ENCODE measurements at regions not wholly inside any gene's neighbourhood (a gene's known extent, or its start where the extent isn't known, plus 50 kb on each side); places are given as distances from the start of the nearest gene placed in this dataset.
"Not testable (repeated sequence)": the region's sequence is repeated elsewhere in the genome, so short reads cannot be mapped to it uniquely, and the experiment has no call there.

DNA sequence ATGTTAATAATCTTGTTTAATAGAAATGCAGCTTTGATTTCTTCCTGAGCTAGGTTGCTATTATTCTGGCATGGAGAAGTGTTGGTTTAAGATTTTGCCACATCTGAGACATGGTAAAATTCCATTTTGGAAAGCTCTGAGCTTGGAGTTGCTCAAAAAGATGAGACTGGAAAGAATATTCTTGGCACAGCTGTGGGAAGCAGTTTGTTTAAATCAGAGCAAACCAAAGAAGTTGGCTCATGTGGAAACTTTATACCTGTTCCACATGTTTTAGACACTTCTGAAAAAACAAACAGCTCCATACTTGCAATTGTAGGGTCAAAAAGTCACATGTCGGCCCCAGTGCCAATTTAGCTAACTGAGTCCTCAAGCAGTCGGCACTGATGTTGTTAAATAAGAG lies 116.6 kb downstream of the SLC4A3 start:
- Histone ChIP-seq H3K4me1 (no peaks in the 10 kb centered on the region), H3K36me3 (no peaks in the 10 kb centered on the region), H3K4me3 (no peak overlapping the region), H3K27ac (no peak overlapping the region), H3K9me3 (no peaks in the 10 kb centered on the region), H3K27me3 (no peaks in the 10 kb centered on the region)
- no peak for TF ChIP-seq POLR2A (IDR thresholded peaks at IDR 0.05)
- TF ChIP-seq POLR2AphosphoS5 (IDR thresholded peaks at IDR 0.05), result no peak
- TF ChIP-seq, protein P1, sequence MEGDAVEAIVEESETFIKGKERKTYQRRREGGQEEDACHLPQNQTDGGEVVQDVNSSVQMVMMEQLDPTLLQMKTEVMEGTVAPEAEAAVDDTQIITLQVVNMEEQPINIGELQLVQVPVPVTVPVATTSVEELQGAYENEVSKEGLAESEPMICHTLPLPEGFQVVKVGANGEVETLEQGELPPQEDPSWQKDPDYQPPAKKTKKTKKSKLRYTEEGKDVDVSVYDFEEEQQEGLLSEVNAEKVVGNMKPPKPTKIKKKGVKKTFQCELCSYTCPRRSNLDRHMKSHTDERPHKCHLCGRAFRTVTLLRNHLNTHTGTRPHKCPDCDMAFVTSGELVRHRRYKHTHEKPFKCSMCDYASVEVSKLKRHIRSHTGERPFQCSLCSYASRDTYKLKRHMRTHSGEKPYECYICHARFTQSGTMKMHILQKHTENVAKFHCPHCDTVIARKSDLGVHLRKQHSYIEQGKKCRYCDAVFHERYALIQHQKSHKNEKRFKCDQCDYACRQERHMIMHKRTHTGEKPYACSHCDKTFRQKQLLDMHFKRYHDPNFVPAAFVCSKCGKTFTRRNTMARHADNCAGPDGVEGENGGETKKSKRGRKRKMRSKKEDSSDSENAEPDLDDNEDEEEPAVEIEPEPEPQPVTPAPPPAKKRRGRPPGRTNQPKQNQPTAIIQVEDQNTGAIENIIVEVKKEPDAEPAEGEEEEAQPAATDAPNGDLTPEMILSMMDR (IDR thresholded peaks at IDR 0.05), result no peak
- intact Hi-C loops (cut with DNase I; ENCODE audit: low total_unique reads), result no loop called here
- DNase-seq (ENCODE audit: low spot score in 2 of 2), result no peak

DNA sequence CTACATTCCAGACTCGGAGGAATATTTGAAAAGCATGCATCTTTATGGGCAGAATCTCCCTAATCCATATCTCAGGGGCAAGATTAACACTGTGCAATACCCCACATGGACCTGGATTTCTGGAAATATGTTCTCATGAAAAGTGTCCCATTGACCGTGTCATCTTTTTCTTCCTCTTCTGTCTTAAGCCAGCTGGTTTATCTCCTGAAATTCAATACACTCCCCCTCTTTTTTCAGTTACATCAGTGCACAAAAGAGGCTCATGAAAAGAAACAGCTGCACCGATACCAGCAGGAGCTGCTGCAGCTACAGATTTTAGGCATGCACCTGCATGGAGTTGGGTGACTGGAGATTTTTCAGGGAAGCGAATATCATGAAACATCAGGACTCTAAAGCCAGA lies 117.2 kb downstream of the SLC4A3 start:
- H3K4me3 ChIP-seq, result no peak overlapping the region
- no peak for DNase-seq (ENCODE audit: low spot score in 2 of 2)
- TF ChIP-seq, protein P1 (IDR thresholded peaks at IDR 0.05), result no peak
- no peak for TF ChIP-seq POLR2AphosphoS5 (IDR thresholded peaks at IDR 0.05)
- no peak for TF ChIP-seq POLR2A (IDR thresholded peaks at IDR 0.05)
- H3K4me1 ChIP-seq, result no peaks in the 10 kb centered on the region
- H3K36me3 ChIP-seq, result no peaks in the 10 kb centered on the region
- no peaks in the 10 kb centered on the region for H3K27me3 ChIP-seq
- no peaks in the 10 kb centered on the region for H3K9me3 ChIP-seq
- H3K27ac ChIP-seq, result no peak overlapping the region
- intact Hi-C loops (cut with DNase I; ENCODE audit: low total_unique reads), result no loop called here

DNA sequence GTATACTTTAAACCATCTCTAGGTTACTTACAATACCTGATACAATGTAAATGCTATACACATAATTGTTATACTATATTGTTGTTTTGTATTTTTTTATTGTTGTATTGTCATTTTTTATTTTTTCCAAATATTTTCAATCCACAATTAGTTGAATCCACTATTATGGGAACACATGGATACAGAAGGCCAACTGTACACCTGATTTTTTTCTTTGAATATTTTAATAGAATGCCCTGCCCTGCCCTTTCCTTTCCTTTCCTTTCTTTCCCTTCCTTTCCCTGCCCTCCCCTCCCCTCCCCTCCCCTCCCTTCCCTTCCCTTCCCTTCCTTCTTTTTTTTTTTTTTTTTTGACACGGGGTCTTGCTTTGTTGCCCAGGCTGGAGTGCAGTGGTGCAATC lies 120.2 kb downstream of the SLC4A3 start:
- intact Hi-C loops (cut with DNase I; ENCODE audit: low total_unique reads), result loop anchor here (5.0 kb wide), 1 partner anchor 1845 kb away; no protein-coding TSS in a partner anchor
- TF ChIP-seq POLR2A (IDR thresholded peaks at IDR 0.05) (no peak), POLR2AphosphoS5 (IDR thresholded peaks at IDR 0.05) (no peak)
- TF ChIP-seq, protein P1 (IDR thresholded peaks at IDR 0.05), result no peak

DNA sequence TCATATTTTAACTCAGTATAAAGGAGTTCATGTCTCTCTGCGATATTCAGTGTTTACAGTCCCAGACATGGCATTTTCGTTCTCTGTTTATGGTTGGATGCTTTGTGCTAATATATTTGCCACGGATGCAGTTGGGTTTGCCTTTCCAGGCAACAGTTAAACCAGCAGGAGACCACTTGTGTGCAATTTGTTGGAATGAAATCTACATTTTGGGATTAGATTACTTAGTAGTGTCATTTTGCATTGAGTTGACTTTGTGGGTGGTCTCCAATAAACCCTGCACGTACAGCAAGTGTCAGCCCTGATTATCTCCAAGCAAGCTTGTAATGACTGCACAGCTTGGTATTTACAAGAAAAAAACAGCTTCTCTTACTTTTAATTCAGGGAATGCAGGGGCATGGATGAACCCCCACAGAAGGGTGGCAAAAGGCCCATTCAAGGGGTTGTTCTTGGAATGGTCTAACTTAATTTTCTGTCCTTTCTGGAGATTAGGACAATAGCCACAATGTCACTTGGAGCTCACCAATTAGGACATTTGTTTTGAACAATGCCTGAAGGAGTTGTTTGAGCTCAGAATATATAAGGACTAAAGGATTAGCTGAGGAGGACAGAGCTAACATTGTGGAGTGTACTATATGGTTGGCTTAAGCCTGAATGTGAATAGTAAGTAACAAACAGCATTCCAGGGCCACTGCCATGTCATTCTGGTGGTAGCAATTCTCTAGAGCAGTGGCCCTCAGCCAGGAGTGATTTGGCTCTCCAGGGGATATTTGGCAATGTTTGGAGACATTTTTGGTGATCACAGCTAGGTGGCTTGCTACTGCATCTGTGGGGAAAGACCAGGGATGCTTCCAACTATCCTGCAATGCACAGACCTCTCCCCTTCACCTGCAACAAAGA lies 121.5 kb downstream of the SLC4A3 start:
- Histone ChIP-seq H3K4me3 (no peak overlapping the region), H3K9me3 (no peaks in the 10 kb centered on the region), H3K27ac (no peak overlapping the region), H3K4me1 (no peaks in the 10 kb centered on the region), H3K27me3 (no peaks in the 10 kb centered on the region), H3K36me3 (no peaks in the 10 kb centered on the region)
- TF ChIP-seq POLR2AphosphoS5 (IDR thresholded peaks at IDR 0.05) (no peak), POLR2A (IDR thresholded peaks at IDR 0.05) (no peak)
- TF ChIP-seq, protein P1 (IDR thresholded peaks at IDR 0.05), result no peak
- DNase-seq (ENCODE audit: low spot score in 2 of 2), result no peak
- intact Hi-C loops (cut with DNase I; ENCODE audit: low total_unique reads), result loop anchor here (5.0 kb wide), 1 partner anchor 1843 kb away; no protein-coding TSS in a partner anchor

More for the DNA sequence above, 120.2 kb downstream of the SLC4A3 start:
- Histone ChIP-seq H3K27me3 (no peaks in the 10 kb centered on the region), H3K4me3 (no peak overlapping the region), H3K9me3 (no peaks in the 10 kb centered on the region), H3K4me1 (no peaks in the 10 kb centered on the region), H3K36me3 (no peaks in the 10 kb centered on the region), H3K27ac (no peak overlapping the region)
- no peak for DNase-seq (ENCODE audit: low spot score in 2 of 2)

DNA sequence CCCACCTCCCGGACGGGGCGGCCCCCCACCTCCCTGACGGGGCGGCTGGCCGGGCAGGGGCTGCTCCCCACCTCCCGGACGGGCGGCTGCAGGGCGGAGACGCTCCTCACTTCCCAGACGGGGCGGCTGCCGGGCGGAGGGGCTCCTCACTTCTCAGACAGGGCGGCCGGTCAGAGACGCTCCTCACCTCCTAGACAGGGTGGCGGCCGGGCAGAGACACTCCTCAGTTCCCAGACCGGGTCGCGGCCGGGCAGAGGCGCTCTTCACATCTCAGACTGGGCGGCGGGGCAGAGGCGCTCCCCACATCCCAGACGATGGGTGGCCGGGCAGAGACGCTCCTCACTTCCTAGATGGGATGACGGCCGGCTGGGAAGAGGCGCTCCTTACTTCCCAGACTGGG lies 123.7 kb downstream of the SLC4A3 start:
- H3K27me3 ChIP-seq; H3K36me3 ChIP-seq; DNase-seq (ENCODE audit: low spot score in 2 of 2); H3K27ac ChIP-seq; H3K4me1 ChIP-seq; intact Hi-C loops (cut with DNase I; ENCODE audit: low total_unique reads); H3K4me3 ChIP-seq; H3K9me3 ChIP-seq: not testable (repeated sequence)

Data from breast epithelium (tissue), 4 donors.